ENCODE measurements at regions not wholly inside any gene's neighbourhood (a gene's known extent, or its start where the extent isn't known, plus 50 kb on each side); places are given as distances from the start of the nearest gene placed in this dataset.

DNA sequence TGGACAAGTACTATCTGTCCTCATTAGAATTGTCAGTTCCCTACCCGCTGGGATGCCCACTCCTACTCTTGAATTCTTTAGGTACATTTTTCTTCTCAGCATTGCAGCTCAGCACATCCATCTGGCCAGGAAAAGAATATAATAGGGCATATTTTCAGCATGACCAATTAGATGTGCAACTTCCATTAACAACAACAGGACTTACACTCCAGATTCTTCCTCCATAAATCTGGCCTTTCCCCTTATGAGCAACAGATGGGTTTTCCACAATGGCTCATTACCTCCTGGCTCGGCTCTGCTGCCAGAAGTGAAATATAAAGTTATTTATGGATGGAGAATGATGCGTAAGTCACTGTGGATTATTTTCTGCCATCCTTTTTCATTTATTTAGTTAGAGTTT lies 443.8 kb upstream of the TGFBR2 start:
- no peaks in the 10 kb centered on the region for H3K9me2 ChIP-seq (replicated peaks; ENCODE audit: insufficient read depth)
- 91% methylated on average over 3 of the region's 3 CpGs for WGBS (ENCODE audit: low lambda C conversion rate, missing lambda C conversion rate)

DNA sequence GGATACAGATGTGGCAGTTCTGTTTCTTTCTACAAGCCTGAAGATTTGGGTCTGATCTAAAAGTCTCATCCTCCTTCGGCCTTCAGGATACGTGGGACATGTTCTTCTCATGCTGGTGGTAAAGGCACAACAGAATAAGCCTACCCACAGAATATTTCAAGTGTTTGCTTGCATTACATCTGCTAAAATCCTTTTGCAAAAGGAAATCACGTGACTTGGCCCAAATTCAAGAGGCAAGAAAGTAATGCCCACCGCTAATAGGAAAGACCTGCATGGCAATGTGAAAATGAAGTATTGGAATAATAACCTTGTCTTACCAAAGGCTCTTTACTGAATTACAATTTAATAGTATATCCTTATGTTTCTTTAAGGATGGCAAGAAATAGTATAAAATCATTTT lies 439.9 kb upstream of the TGFBR2 start:
- no peak for DNase-seq (ENCODE audit: low spot score)
- 94% methylated on average over 4 of the region's 4 CpGs for WGBS (ENCODE audit: low lambda C conversion rate, missing lambda C conversion rate)

More for the DNA sequence above, 443.8 kb upstream of the TGFBR2 start:
- no peaks in the 10 kb centered on the region for H3K9me3 ChIP-seq (ENCODE audit: low read depth)
- H3K79me2 ChIP-seq: no peaks in the 10 kb centered on the region
- no peak overlapping the region for H3K27ac ChIP-seq
- no peaks in the 10 kb centered on the region for H4K20me1 ChIP-seq (ENCODE audit: insufficient read depth, poor library complexity, severe bottlenecking)
- no peak for TF ChIP-seq EZH2phosphoT487 (IDR thresholded peaks at IDR 0.05; ENCODE audit: low read depth, severe bottlenecking, unreplicated experiment)
- TF ChIP-seq, protein P1, sequence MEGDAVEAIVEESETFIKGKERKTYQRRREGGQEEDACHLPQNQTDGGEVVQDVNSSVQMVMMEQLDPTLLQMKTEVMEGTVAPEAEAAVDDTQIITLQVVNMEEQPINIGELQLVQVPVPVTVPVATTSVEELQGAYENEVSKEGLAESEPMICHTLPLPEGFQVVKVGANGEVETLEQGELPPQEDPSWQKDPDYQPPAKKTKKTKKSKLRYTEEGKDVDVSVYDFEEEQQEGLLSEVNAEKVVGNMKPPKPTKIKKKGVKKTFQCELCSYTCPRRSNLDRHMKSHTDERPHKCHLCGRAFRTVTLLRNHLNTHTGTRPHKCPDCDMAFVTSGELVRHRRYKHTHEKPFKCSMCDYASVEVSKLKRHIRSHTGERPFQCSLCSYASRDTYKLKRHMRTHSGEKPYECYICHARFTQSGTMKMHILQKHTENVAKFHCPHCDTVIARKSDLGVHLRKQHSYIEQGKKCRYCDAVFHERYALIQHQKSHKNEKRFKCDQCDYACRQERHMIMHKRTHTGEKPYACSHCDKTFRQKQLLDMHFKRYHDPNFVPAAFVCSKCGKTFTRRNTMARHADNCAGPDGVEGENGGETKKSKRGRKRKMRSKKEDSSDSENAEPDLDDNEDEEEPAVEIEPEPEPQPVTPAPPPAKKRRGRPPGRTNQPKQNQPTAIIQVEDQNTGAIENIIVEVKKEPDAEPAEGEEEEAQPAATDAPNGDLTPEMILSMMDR (IDR thresholded peaks at IDR 0.05; ENCODE audit: poor library complexity): no peak
- TF ChIP-seq EZH2 (IDR thresholded peaks at IDR 0.05; ENCODE audit: borderline replicate concordance): no peak
- H3K4me3 ChIP-seq: no peak overlapping the region
- no peaks in the 10 kb centered on the region for H3K36me3 ChIP-seq (replicated peaks; ENCODE audit: insufficient read depth, low read depth)
- no peaks in the 10 kb centered on the region for H3K4me1 ChIP-seq (ENCODE audit: insufficient read depth)
- no peak for DNase-seq (ENCODE audit: low spot score)
- no peak overlapping the region for H3K4me2 ChIP-seq
- H3K27me3 ChIP-seq: no peaks in the 10 kb centered on the region
- H2AFZ ChIP-seq: no peak overlapping the region

DNA sequence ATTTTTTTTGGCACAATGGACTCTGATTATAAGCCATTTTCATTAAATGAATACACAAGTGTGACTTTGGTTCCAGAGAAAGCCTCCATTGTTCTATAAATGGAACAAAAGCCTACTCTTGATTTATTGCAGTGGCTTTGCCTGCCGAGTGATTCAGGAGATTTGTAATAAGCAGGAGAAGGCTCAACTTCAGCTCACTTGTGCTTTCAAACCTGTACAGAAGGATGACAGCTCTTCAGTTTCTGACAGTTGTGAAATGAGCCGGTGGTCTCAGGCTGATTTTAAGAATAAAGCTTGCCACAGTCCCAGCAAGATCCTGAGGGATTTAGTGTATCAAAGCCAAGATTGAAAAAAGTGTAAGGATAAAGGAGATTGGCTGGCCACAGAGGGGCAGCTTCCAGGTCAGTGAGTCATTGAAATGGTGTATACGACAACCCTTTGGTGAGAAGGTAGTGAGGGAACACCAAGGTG lies 438.8 kb upstream of the TGFBR2 start:
- no peaks in the 10 kb centered on the region for H3K79me2 ChIP-seq
- no peaks in the 10 kb centered on the region for H3K27me3 ChIP-seq
- no peak for DNase-seq (ENCODE audit: low spot score)
- peaks cover 8% of the 10 kb centered on the region for H3K4me1 ChIP-seq (ENCODE audit: insufficient read depth)
- no peak overlapping the region for H3K27ac ChIP-seq
- H3K4me3 ChIP-seq: no peak overlapping the region
- TF ChIP-seq EZH2 (IDR thresholded peaks at IDR 0.05; ENCODE audit: borderline replicate concordance) (no peak), EZH2phosphoT487 (IDR thresholded peaks at IDR 0.05; ENCODE audit: low read depth, severe bottlenecking, unreplicated experiment) (no peak)
- TF ChIP-seq, protein P1 (IDR thresholded peaks at IDR 0.05; ENCODE audit: poor library complexity): no peak
- H4K20me1 ChIP-seq (ENCODE audit: insufficient read depth, poor library complexity, severe bottlenecking): no peaks in the 10 kb centered on the region
- H3K4me2 ChIP-seq: no peak overlapping the region
- no peaks in the 10 kb centered on the region for H3K9me2 ChIP-seq (replicated peaks; ENCODE audit: insufficient read depth)
- H2AFZ ChIP-seq: no peak overlapping the region
- WGBS (ENCODE audit: low lambda C conversion rate, missing lambda C conversion rate): 42% methylated on average over 3 of the region's 3 CpGs
- H3K9me3 ChIP-seq (ENCODE audit: low read depth): no peaks in the 10 kb centered on the region
- H3K36me3 ChIP-seq (replicated peaks; ENCODE audit: insufficient read depth, low read depth): no peaks in the 10 kb centered on the region

More for the DNA sequence above, 439.9 kb upstream of the TGFBR2 start:
- no peaks in the 10 kb centered on the region for H3K27me3 ChIP-seq
- H3K79me2 ChIP-seq: no peaks in the 10 kb centered on the region
- H4K20me1 ChIP-seq (ENCODE audit: insufficient read depth, poor library complexity, severe bottlenecking): no peaks in the 10 kb centered on the region
- TF ChIP-seq EZH2 (IDR thresholded peaks at IDR 0.05; ENCODE audit: borderline replicate concordance): no peak
- TF ChIP-seq, protein P1 (IDR thresholded peaks at IDR 0.05; ENCODE audit: poor library complexity): no peak
- no peak for TF ChIP-seq EZH2phosphoT487 (IDR thresholded peaks at IDR 0.05; ENCODE audit: low read depth, severe bottlenecking, unreplicated experiment)
- no peaks in the 10 kb centered on the region for H3K36me3 ChIP-seq (replicated peaks; ENCODE audit: insufficient read depth, low read depth)
- peaks cover 8% of the 10 kb centered on the region for H3K4me1 ChIP-seq (ENCODE audit: insufficient read depth)
- H3K4me2 ChIP-seq: no peak overlapping the region
- H3K27ac ChIP-seq: no peak overlapping the region
- H2AFZ ChIP-seq: no peak overlapping the region
- no peak overlapping the region for H3K4me3 ChIP-seq
- no peaks in the 10 kb centered on the region for H3K9me2 ChIP-seq (replicated peaks; ENCODE audit: insufficient read depth)
- no peaks in the 10 kb centered on the region for H3K9me3 ChIP-seq (ENCODE audit: low read depth)

DNA sequence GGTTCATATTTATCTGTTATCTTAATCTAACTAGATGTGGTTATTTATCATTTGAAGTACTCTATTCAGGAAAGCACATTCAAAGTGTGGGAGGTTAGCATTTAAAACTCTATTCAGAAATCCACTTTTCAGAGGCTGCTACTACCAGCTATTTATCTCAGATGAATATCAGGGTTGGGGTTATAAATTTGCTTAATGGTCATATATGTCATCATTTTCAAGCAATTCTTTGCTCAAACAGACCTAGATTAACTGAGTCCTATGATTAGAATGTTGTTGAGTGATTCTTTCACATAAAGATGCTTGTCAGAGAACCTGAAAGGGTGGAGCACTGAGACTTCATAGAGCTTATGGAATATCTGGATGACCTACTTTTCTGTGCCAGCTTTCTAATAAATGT lies 436.9 kb upstream of the TGFBR2 start:
- Histone ChIP-seq H3K9me2 (replicated peaks; ENCODE audit: insufficient read depth) (no peaks in the 10 kb centered on the region), H3K4me2 (no peak overlapping the region), H3K27ac (no peak overlapping the region), H3K9me3 (ENCODE audit: low read depth) (no peaks in the 10 kb centered on the region), H3K27me3 (no peaks in the 10 kb centered on the region), H2AFZ (no peak overlapping the region), H4K20me1 (ENCODE audit: insufficient read depth, poor library complexity, severe bottlenecking) (no peaks in the 10 kb centered on the region), H3K36me3 (replicated peaks; ENCODE audit: insufficient read depth, low read depth) (no peaks in the 10 kb centered on the region), H3K4me1 (ENCODE audit: insufficient read depth) (peaks cover 8% of the 10 kb centered on the region), H3K79me2 (no peaks in the 10 kb centered on the region), H3K4me3 (no peak overlapping the region)
- TF ChIP-seq, protein P1 (IDR thresholded peaks at IDR 0.05; ENCODE audit: poor library complexity): no peak
- TF ChIP-seq EZH2phosphoT487 (IDR thresholded peaks at IDR 0.05; ENCODE audit: low read depth, severe bottlenecking, unreplicated experiment): no peak
- TF ChIP-seq EZH2 (IDR thresholded peaks at IDR 0.05; ENCODE audit: borderline replicate concordance): no peak
- no peak for DNase-seq (ENCODE audit: low spot score)

All from hepatocyte (in vitro differentiated cells).